Retinal pigment epithelial cell (primary cell): ENCODE measurements at regions not wholly inside any gene's neighbourhood (a gene's known extent, or its start where the extent isn't known, plus 50 kb on each side); places are given as distances from the start of the nearest gene placed in this dataset.

Source experiments
- DNase-seq: peaks from one replicate; pipeline ENCODE4 v3.0.0-alpha.2; 2010; ENCODE audit warnings: low read depth
- H3K4me3 ChIP-seq: 2 replicates; pipeline ENCODE4 v1.5.1; 2011; ENCODE audit warnings: mild to moderate bottlenecking, low read length, control low read depth, moderate library complexity
- CTCF ChIP-seq: conservative IDR thresholded peaks from 2 replicates; pipeline ENCODE4 v1.5.1; 2011; ENCODE audit warnings: low read depth, low read length, control low read depth, inconsistent platforms

- DNase-seq = peak; percentile 70
- no peak overlapping the region for H3K4me3 ChIP-seq
- TF ChIP-seq CTCF = no peak
Observed at GRCh38 chr13:23956106-23956505, 58.8 kb upstream of the C1QTNF9B start.

- peak; percentile 69 for DNase-seq
- no peak for TF ChIP-seq CTCF
- no peak overlapping the region for H3K4me3 ChIP-seq
Observed at GRCh38 chr13:23957981-23958380, 60.7 kb upstream of the C1QTNF9B start.

GRCh38 chr13:23959231-23959862 lies 62.0 kb upstream of the C1QTNF9B start:
- TF ChIP-seq CTCF = no peak
- DNase-seq = peak; percentile 23
- no peak overlapping the region for H3K4me3 ChIP-seq

GRCh38 chr13:23960566-23961156 lies 63.4 kb upstream of the C1QTNF9B start:
- no peak for DNase-seq
- peak; percentile 95 for TF ChIP-seq CTCF
- no peak overlapping the region for H3K4me3 ChIP-seq

- DNase-seq = no peak
- no peak for TF ChIP-seq CTCF
- no peak overlapping the region for H3K4me3 ChIP-seq
Observed at GRCh38 chr13:23963184-23963931, 66.1 kb upstream of the C1QTNF9B start.

- DNase-seq = no peak
- no peak for TF ChIP-seq CTCF
Observed at GRCh38 chr13:23963947-23964346, 66.6 kb upstream of the C1QTNF9B start.

More at GRCh38 chr13:23963947-23964346, 66.6 kb upstream of the C1QTNF9B start:
- no peak overlapping the region for H3K4me3 ChIP-seq
